HCT116 (cell line): ENCODE measurements at regions not wholly inside any gene's neighbourhood (a gene's known extent, or its start where the extent isn't known, plus 50 kb on each side); places are given as distances from the start of the nearest gene placed in this dataset.

Experiments used
- ATAC-seq: fragments of 200-7000 bp; cut with Tn5 transposase; 2 replicates; pipeline ENCODE4 v1.9.1; 2020; ENCODE audit warnings: mild to moderate bottlenecking, moderate library complexity
- BruUV-seq: library from RNA; stranded (reverse); fragments of 400-500 nt; replicated peaks from 2 replicates; lab custom pipeline; 2021; lab: Mats Ljungman, UMichigan
- CTCF ChIA-PET: fragments of 300-600 bp; sonication (Branson Sonifier 250); formaldehyde crosslinking; loops from one replicate; lab custom pipeline; 2021; ENCODE audit warnings: antibody characterized with exemption; lab: Charles Lee
- POLR2A ChIA-PET: fragments of 300-600, 350-600 bp; sonication (Branson Sonifier 250); formaldehyde crosslinking; loops from one replicate; lab custom pipeline; 2021; ENCODE audit warnings: antibody characterized with exemption; lab: Charles Lee
- RAD21 ChIA-PET, 2 experiments: fragments of 300-600 bp; sonication (Branson Sonifier 250); formaldehyde crosslinking; loops; one replicate each; lab custom pipeline; 2023; ENCODE audit warnings: low total read pairs in 2 of 2; ENCODE audit not compliant: uncharacterized antibody in 2 of 2, unreplicated experiment in 2 of 2, low non-redundant PET in 1 of 2; lab: Charles Lee
- DNase-seq: peaks from one replicate; pipeline ENCODE4 v3.0.0-alpha.2; 2010; ENCODE audit warnings: low read depth, low spot score
- H2AFZ ChIP-seq: fragments of 200-600 bp; shearing (Covaris generic), sonication (generic); 2 replicates; pipeline ENCODE4 v1.6.1; 2017; ENCODE audit warnings: low read depth, mixed run types, mixed read lengths, antibody characterized with exemption, low read length; ENCODE audit not compliant: poor library complexity, severe bottlenecking
- H3K27ac ChIP-seq: 2 replicates; pipeline ENCODE4 v1.5.1; 2012; ENCODE audit warnings: low read depth, low read length
- H3K27me3 ChIP-seq: fragments of 200-600 bp; sonication (generic); 2 replicates; pipeline ENCODE4 v1.6.1; 2016; ENCODE audit warnings: mixed run types, low read length, mixed read lengths; ENCODE audit not compliant: insufficient read depth
- H3K36me3 ChIP-seq, 2 experiments: fragments of 200-500 bp in 1 of 2; fragments of 200-600 bp in 1 of 2; sonication (Bioruptor generic) in 1 of 2; sonication (generic) in 1 of 2; 2 replicates each; pipeline versions ENCODE4 v1.5.1 to v1.6.1; 2014 to 2016; ENCODE audit warnings: low read length in 2 of 2, inconsistent platforms in 1 of 2, mixed read lengths in 1 of 2, mixed run types in 1 of 2; ENCODE audit not compliant: insufficient read depth in 2 of 2, control insufficient read depth in 1 of 2
- H3K4me1 ChIP-seq, 2 experiments: fragments of 200-600 bp in 1 of 2; sonication (generic) in 1 of 2; 2 replicates each; pipeline versions ENCODE4 v1.5.1 to v1.6.1; 2012 to 2017; ENCODE audit warnings: low read length in 2 of 2, inconsistent platforms in 1 of 2, mild to moderate bottlenecking in 1 of 2, mixed read lengths in 1 of 2, mixed run types in 1 of 2, moderate library complexity in 1 of 2; ENCODE audit not compliant: insufficient read depth in 2 of 2, control insufficient read depth in 1 of 2
- H3K4me2 ChIP-seq: fragments of 200-600 bp; sonication (generic); 2 replicates; pipeline ENCODE4 v1.6.1; 2017; ENCODE audit warnings: mixed run types, low read length, mixed read lengths
- H3K4me3 ChIP-seq, 2 experiments: fragments of 200-600 bp in 1 of 2; sonication (generic) in 1 of 2; replicated peaks in 1 of 2; 2 replicates each; pipeline ENCODE4 v1.5.1; 2011 to 2016; ENCODE audit warnings: low read length in 2 of 2, control low read depth in 1 of 2, low read depth in 1 of 2, mild to moderate bottlenecking in 1 of 2, mixed read lengths in 1 of 2, mixed run types in 1 of 2
- H3K79me2 ChIP-seq: fragments of 200-600 bp; sonication (generic); 2 replicates; pipeline ENCODE4 v1.6.1; 2017; ENCODE audit warnings: mild to moderate bottlenecking, mixed run types, low read length, moderate library complexity, mixed read lengths; ENCODE audit not compliant: insufficient read depth
- H3K9ac ChIP-seq: fragments of 200-600 bp; sonication (generic); 2 replicates; pipeline ENCODE4 v1.6.1; 2016; ENCODE audit warnings: low read length, mixed read lengths
- H3K9me2 ChIP-seq: fragments of 200-600 bp; sonication (generic), shearing (Covaris generic); 2 replicates; pipeline ENCODE4 v1.6.1; 2017; ENCODE audit warnings: mixed run types, mild to moderate bottlenecking, moderate library complexity; ENCODE audit not compliant: insufficient read depth
- H3K9me3 ChIP-seq, 2 experiments: fragments of 200-500 bp in 1 of 2; fragments of 200-600 bp in 1 of 2; sonication (Bioruptor generic) in 1 of 2; sonication (generic) in 1 of 2; 2 replicates each; pipeline ENCODE4 v1.6.1; 2014 to 2017; ENCODE audit warnings: low read length in 2 of 2, mixed read lengths in 2 of 2, inconsistent platforms in 1 of 2, low read depth in 1 of 2, mild to moderate bottlenecking in 1 of 2, mixed run types in 1 of 2, moderate library complexity in 1 of 2; ENCODE audit not compliant: control insufficient read depth in 1 of 2, insufficient read depth in 1 of 2
- H4K20me1 ChIP-seq: fragments of 200-600 bp; sonication (generic), shearing (Covaris generic); 2 replicates; pipeline ENCODE4 v1.6.1; 2017; ENCODE audit warnings: mixed run types, mild to moderate bottlenecking, moderate library complexity; ENCODE audit not compliant: insufficient read depth
- EGR1 ChIP-seq: IDR thresholded peaks from 2 replicates; pipeline ENCODE4 v1.6.1; 2012; ENCODE audit warnings: low read depth
- MAX ChIP-seq: IDR thresholded peaks from 2 replicates; pipeline ENCODE4 v1.6.1; 2012
- POLR2A ChIP-seq: IDR thresholded peaks from 2 replicates; pipeline ENCODE4 v1.7.0; 2011; ENCODE audit warnings: borderline replicate concordance; ENCODE audit not compliant: insufficient read depth, insufficient read length; ENCODE audit errors: extremely low read depth
- POLR2AphosphoS5 ChIP-seq: IDR thresholded peaks from 2 replicates; pipeline ENCODE4 v1.6.1; 2011; ENCODE audit warnings: mild to moderate bottlenecking, low read depth, low read length, moderate library complexity
- SIN3A ChIP-seq: IDR thresholded peaks from 2 replicates; pipeline ENCODE4 v1.6.1; 2012; ENCODE audit warnings: low read depth
- SP1 ChIP-seq: IDR thresholded peaks from 2 replicates; pipeline ENCODE4 v1.6.1; 2012; ENCODE audit warnings: low read depth
- SRF ChIP-seq: IDR thresholded peaks from 2 replicates; pipeline ENCODE4 v1.6.1; 2012; ENCODE audit warnings: low read depth
- ZBTB33 ChIP-seq: IDR thresholded peaks from 2 replicates; pipeline ENCODE4 v1.6.1; 2011; ENCODE audit warnings: mild to moderate bottlenecking, low read length, moderate library complexity; ENCODE audit not compliant: insufficient replicate concordance; ENCODE audit errors: extremely low read depth
- ZFX ChIP-seq: fragments of 450-650 bp; IDR thresholded peaks from 2 replicates; pipeline ENCODE4 v1.6.1; 2017
- ZNF274 ChIP-seq: fragments of 200-500 bp; sonication (Bioruptor generic); IDR thresholded peaks from 2 replicates; pipeline ENCODE4 v1.6.1; 2014; ENCODE audit warnings: mild to moderate bottlenecking, low read depth, low read length, inconsistent platforms
- intact Hi-C: fragments of 100-400 bp; cut with micrococcal nuclease; formaldehyde crosslinking; loops from 2 replicates; pipeline ENCODE4 v1.10.0; 2022

- TF ChIP-seq SRF: no peak
- no peak for TF ChIP-seq ZBTB33
- TF ChIP-seq EGR1: no peak
Measured at GRCh38 chr11:90668502-90668901, 445.7 kb upstream of the CHORDC1 start (continued).

- intact Hi-C loops: no loop called here
- Histone ChIP-seq H3K9ac (no peak overlapping the region), H3K27ac (no peak overlapping the region), H3K27me3 (no peaks in the 10 kb centered on the region), H3K36me3 (no peaks in the 10 kb centered on the region), H3K4me2 (no peak overlapping the region), H3K4me3 (no peak overlapping the region), H3K9me3 (peaks cover 0 to 3% of the 10 kb centered on the region in 2 experiments; a peak in 1 of 4 replicates), H4K20me1 (no peaks in the 10 kb centered on the region), H3K9me2 (no peaks in the 10 kb centered on the region), H3K79me2 (no peaks in the 10 kb centered on the region), H2AFZ (no peak overlapping the region)
- CTCF ChIA-PET: no interaction called here
- DNase-seq (no peak), ATAC-seq (no peak)
- POLR2A ChIA-PET: no interaction called here
- RAD21 ChIA-PET: no interaction called here
- BruUV-seq: no TSS peak
- TF ChIP-seq SRF (no peak), ZBTB33 (no peak), POLR2AphosphoS5 (no peak), SP1 (no peak), SIN3A (no peak), MAX (no peak), ZNF274 (no peak), POLR2A (no peak), ZFX (no peak), EGR1 (no peak)
- TF ChIP-seq, all 23 proteins: peak for 0
- no peaks in the 10 kb centered on the region for H3K4me1 ChIP-seq
Measured at GRCh38 chr11:90661233-90661632, 438.4 kb upstream of the CHORDC1 start.
